HCT116 (cell line): ENCODE measurements at regions not wholly inside any gene's neighbourhood (a gene's known extent, or its start where the extent isn't known, plus 50 kb on each side); places are given as distances from the start of the nearest gene placed in this dataset.
"Not testable (repeated sequence)": the region's sequence is repeated elsewhere in the genome, so short reads cannot be mapped to it uniquely, and the experiment has no call there.

Experiments used
- ATAC-seq: fragments of 200-7000 bp; cut with Tn5 transposase; 2 replicates; pipeline ENCODE4 v1.9.1; 2020; ENCODE audit warnings: mild to moderate bottlenecking, moderate library complexity
- BruUV-seq: library from RNA; stranded (reverse); fragments of 400-500 nt; replicated peaks from 2 replicates; lab custom pipeline; 2021; lab: Mats Ljungman, UMichigan
- CTCF ChIA-PET: fragments of 300-600 bp; sonication (Branson Sonifier 250); formaldehyde crosslinking; loops from one replicate; lab custom pipeline; 2021; ENCODE audit warnings: antibody characterized with exemption; lab: Charles Lee
- POLR2A ChIA-PET: fragments of 300-600, 350-600 bp; sonication (Branson Sonifier 250); formaldehyde crosslinking; loops from one replicate; lab custom pipeline; 2021; ENCODE audit warnings: antibody characterized with exemption; lab: Charles Lee
- RAD21 ChIA-PET, 2 experiments: fragments of 300-600 bp; sonication (Branson Sonifier 250); formaldehyde crosslinking; loops; one replicate each; lab custom pipeline; 2023; ENCODE audit warnings: low total read pairs in 2 of 2; ENCODE audit not compliant: uncharacterized antibody in 2 of 2, unreplicated experiment in 2 of 2, low non-redundant PET in 1 of 2; lab: Charles Lee
- DNase-seq: peaks from one replicate; pipeline ENCODE4 v3.0.0-alpha.2; 2010; ENCODE audit warnings: low read depth, low spot score
- H2AFZ ChIP-seq: fragments of 200-600 bp; shearing (Covaris generic), sonication (generic); 2 replicates; pipeline ENCODE4 v1.6.1; 2017; ENCODE audit warnings: low read depth, mixed run types, mixed read lengths, antibody characterized with exemption, low read length; ENCODE audit not compliant: poor library complexity, severe bottlenecking
- H3K27ac ChIP-seq: 2 replicates; pipeline ENCODE4 v1.5.1; 2012; ENCODE audit warnings: low read depth, low read length
- H3K27me3 ChIP-seq: fragments of 200-600 bp; sonication (generic); 2 replicates; pipeline ENCODE4 v1.6.1; 2016; ENCODE audit warnings: mixed run types, low read length, mixed read lengths; ENCODE audit not compliant: insufficient read depth
- H3K36me3 ChIP-seq, 2 experiments: fragments of 200-500 bp in 1 of 2; fragments of 200-600 bp in 1 of 2; sonication (Bioruptor generic) in 1 of 2; sonication (generic) in 1 of 2; 2 replicates each; pipeline versions ENCODE4 v1.5.1 to v1.6.1; 2014 to 2016; ENCODE audit warnings: low read length in 2 of 2, inconsistent platforms in 1 of 2, mixed read lengths in 1 of 2, mixed run types in 1 of 2; ENCODE audit not compliant: insufficient read depth in 2 of 2, control insufficient read depth in 1 of 2
- H3K4me1 ChIP-seq, 2 experiments: fragments of 200-600 bp in 1 of 2; sonication (generic) in 1 of 2; 2 replicates each; pipeline versions ENCODE4 v1.5.1 to v1.6.1; 2012 to 2017; ENCODE audit warnings: low read length in 2 of 2, inconsistent platforms in 1 of 2, mild to moderate bottlenecking in 1 of 2, mixed read lengths in 1 of 2, mixed run types in 1 of 2, moderate library complexity in 1 of 2; ENCODE audit not compliant: insufficient read depth in 2 of 2, control insufficient read depth in 1 of 2
- H3K4me2 ChIP-seq: fragments of 200-600 bp; sonication (generic); 2 replicates; pipeline ENCODE4 v1.6.1; 2017; ENCODE audit warnings: mixed run types, low read length, mixed read lengths
- H3K4me3 ChIP-seq, 2 experiments: fragments of 200-600 bp in 1 of 2; sonication (generic) in 1 of 2; replicated peaks in 1 of 2; 2 replicates each; pipeline ENCODE4 v1.5.1; 2011 to 2016; ENCODE audit warnings: low read length in 2 of 2, control low read depth in 1 of 2, low read depth in 1 of 2, mild to moderate bottlenecking in 1 of 2, mixed read lengths in 1 of 2, mixed run types in 1 of 2
- H3K79me2 ChIP-seq: fragments of 200-600 bp; sonication (generic); 2 replicates; pipeline ENCODE4 v1.6.1; 2017; ENCODE audit warnings: mild to moderate bottlenecking, mixed run types, low read length, moderate library complexity, mixed read lengths; ENCODE audit not compliant: insufficient read depth
- H3K9ac ChIP-seq: fragments of 200-600 bp; sonication (generic); 2 replicates; pipeline ENCODE4 v1.6.1; 2016; ENCODE audit warnings: low read length, mixed read lengths
- H3K9me2 ChIP-seq: fragments of 200-600 bp; sonication (generic), shearing (Covaris generic); 2 replicates; pipeline ENCODE4 v1.6.1; 2017; ENCODE audit warnings: mixed run types, mild to moderate bottlenecking, moderate library complexity; ENCODE audit not compliant: insufficient read depth
- H3K9me3 ChIP-seq, 2 experiments: fragments of 200-500 bp in 1 of 2; fragments of 200-600 bp in 1 of 2; sonication (Bioruptor generic) in 1 of 2; sonication (generic) in 1 of 2; 2 replicates each; pipeline ENCODE4 v1.6.1; 2014 to 2017; ENCODE audit warnings: low read length in 2 of 2, mixed read lengths in 2 of 2, inconsistent platforms in 1 of 2, low read depth in 1 of 2, mild to moderate bottlenecking in 1 of 2, mixed run types in 1 of 2, moderate library complexity in 1 of 2; ENCODE audit not compliant: control insufficient read depth in 1 of 2, insufficient read depth in 1 of 2
- H4K20me1 ChIP-seq: fragments of 200-600 bp; sonication (generic), shearing (Covaris generic); 2 replicates; pipeline ENCODE4 v1.6.1; 2017; ENCODE audit warnings: mixed run types, mild to moderate bottlenecking, moderate library complexity; ENCODE audit not compliant: insufficient read depth
- CBX3 ChIP-seq: IDR thresholded peaks from 2 replicates; pipeline ENCODE4 v1.6.1; 2012; ENCODE audit warnings: low read depth
- CEBPB ChIP-seq: IDR thresholded peaks from 2 replicates; pipeline ENCODE4 v1.6.1; 2012; ENCODE audit warnings: low read depth
- EGR1 ChIP-seq: IDR thresholded peaks from 2 replicates; pipeline ENCODE4 v1.6.1; 2012; ENCODE audit warnings: low read depth
- ELF1 ChIP-seq: IDR thresholded peaks from 2 replicates; pipeline ENCODE4 v1.6.1; 2012; ENCODE audit warnings: low read depth, borderline replicate concordance
- EZH2phosphoT487 ChIP-seq: fragments of 200-600 bp; IDR thresholded peaks from 2 replicates; pipeline ENCODE4 v1.6.1; 2018; ENCODE audit warnings: antibody characterized with exemption, borderline replicate concordance
- FOSL1 ChIP-seq: IDR thresholded peaks from 2 replicates; pipeline ENCODE4 v1.6.1; 2012; ENCODE audit warnings: low read depth
- JUND ChIP-seq: IDR thresholded peaks from 2 replicates; pipeline ENCODE4 v1.6.1; 2012
- POLR2A ChIP-seq: IDR thresholded peaks from 2 replicates; pipeline ENCODE4 v1.7.0; 2011; ENCODE audit warnings: borderline replicate concordance; ENCODE audit not compliant: insufficient read depth, insufficient read length; ENCODE audit errors: extremely low read depth
- POLR2AphosphoS5 ChIP-seq: IDR thresholded peaks from 2 replicates; pipeline ENCODE4 v1.6.1; 2011; ENCODE audit warnings: mild to moderate bottlenecking, low read depth, low read length, moderate library complexity
- SIN3A ChIP-seq: IDR thresholded peaks from 2 replicates; pipeline ENCODE4 v1.6.1; 2012; ENCODE audit warnings: low read depth
- SP1 ChIP-seq: IDR thresholded peaks from 2 replicates; pipeline ENCODE4 v1.6.1; 2012; ENCODE audit warnings: low read depth
- SRF ChIP-seq: IDR thresholded peaks from 2 replicates; pipeline ENCODE4 v1.6.1; 2012; ENCODE audit warnings: low read depth
- TCF7L2 ChIP-seq: IDR thresholded peaks from 2 replicates; pipeline ENCODE4 v1.7.0; 2011; ENCODE audit warnings: borderline replicate concordance, inconsistent platforms; ENCODE audit not compliant: insufficient read depth, insufficient read length; ENCODE audit errors: extremely low read depth
- YY1 ChIP-seq: IDR thresholded peaks from 2 replicates; pipeline ENCODE4 v1.6.1; 2011; ENCODE audit warnings: low read length, low read depth, moderate library complexity, mild to moderate bottlenecking; ENCODE audit not compliant: insufficient replicate concordance; ENCODE audit errors: extremely low read depth
- ZFX ChIP-seq: fragments of 450-650 bp; IDR thresholded peaks from 2 replicates; pipeline ENCODE4 v1.6.1; 2017
- ZNF274 ChIP-seq: fragments of 200-500 bp; sonication (Bioruptor generic); IDR thresholded peaks from 2 replicates; pipeline ENCODE4 v1.6.1; 2014; ENCODE audit warnings: mild to moderate bottlenecking, low read depth, low read length, inconsistent platforms
- intact Hi-C: fragments of 100-400 bp; cut with micrococcal nuclease; formaldehyde crosslinking; loops from 2 replicates; pipeline ENCODE4 v1.10.0; 2022
- TF ChIP-seq, protein P1 (sequence below): IDR thresholded peaks from 2 replicates; pipeline ENCODE4 v1.6.1; 2011; ENCODE audit warnings: mild to moderate bottlenecking, low read length, moderate library complexity; ENCODE audit not compliant: insufficient replicate concordance; ENCODE audit errors: extremely low read depth
- TF ChIP-seq, protein P2 (sequence below), 3 experiments: fragments of 200-600 bp in 1 of 3; sonication (generic) in 1 of 3; IDR thresholded peaks in 2 of 3; conservative IDR thresholded peaks in 1 of 3; 2 replicates each; pipeline ENCODE4 v1.5.1; 2012 to 2017; ENCODE audit warnings: low read depth in 2 of 3, low read length in 2 of 3, antibody characterized with exemption in 1 of 3, borderline replicate concordance in 1 of 3, control low read depth in 1 of 3, mild to moderate bottlenecking in 1 of 3, mixed read lengths in 1 of 3, mixed run types in 1 of 3, moderate library complexity in 1 of 3; ENCODE audit not compliant: insufficient read depth in 1 of 3
- TF ChIP-seq, protein P3 (sequence below): IDR thresholded peaks from 2 replicates; pipeline ENCODE4 v1.6.1; 2012

DNA sequence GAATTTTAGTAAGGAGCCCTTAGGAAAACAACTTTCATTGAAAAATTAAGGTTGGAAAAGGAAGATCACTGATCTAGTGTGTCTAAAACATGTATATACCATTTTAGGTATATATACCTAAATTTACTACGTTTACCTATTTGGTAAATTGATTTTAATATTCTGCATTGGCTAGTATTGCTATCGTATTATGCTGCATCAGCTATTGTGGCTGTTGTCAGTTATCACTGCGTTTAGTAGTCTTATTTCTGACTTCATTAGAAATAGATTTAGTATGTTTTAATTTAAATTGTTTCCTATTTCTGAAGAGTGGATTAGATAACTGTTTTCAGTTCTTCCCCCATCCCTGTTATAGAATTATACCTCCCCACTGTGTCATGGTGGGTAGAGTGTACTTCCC, 101.7 kb upstream of the ARG1 start:
- Histone ChIP-seq H3K27me3 (no peaks in the 10 kb centered on the region), H3K4me3 (no peak overlapping the region), H3K36me3 (no peaks in the 10 kb centered on the region), H3K4me1 (no peaks in the 10 kb centered on the region), H4K20me1 (no peaks in the 10 kb centered on the region), H3K9me2 (no peaks in the 10 kb centered on the region), H3K4me2 (no peak overlapping the region), H3K27ac (no peak overlapping the region), H3K9ac (no peak overlapping the region), H2AFZ (no peak overlapping the region), H3K9me3 (peaks cover 0 to 8% of the 10 kb centered on the region in 2 experiments; a peak in 1 of 4 replicates), H3K79me2 (no peaks in the 10 kb centered on the region)
- POLR2A ChIA-PET, result no interaction called here
- DNase-seq (no peak), ATAC-seq (no peak)
- no peak for TF ChIP-seq ELF1
- no peak for TF ChIP-seq JUND
- no peak for TF ChIP-seq EZH2phosphoT487
- no peak for TF ChIP-seq CEBPB
- TF ChIP-seq CBX3, result no peak
- TF ChIP-seq POLR2AphosphoS5, result no peak
- TF ChIP-seq, protein P1, sequence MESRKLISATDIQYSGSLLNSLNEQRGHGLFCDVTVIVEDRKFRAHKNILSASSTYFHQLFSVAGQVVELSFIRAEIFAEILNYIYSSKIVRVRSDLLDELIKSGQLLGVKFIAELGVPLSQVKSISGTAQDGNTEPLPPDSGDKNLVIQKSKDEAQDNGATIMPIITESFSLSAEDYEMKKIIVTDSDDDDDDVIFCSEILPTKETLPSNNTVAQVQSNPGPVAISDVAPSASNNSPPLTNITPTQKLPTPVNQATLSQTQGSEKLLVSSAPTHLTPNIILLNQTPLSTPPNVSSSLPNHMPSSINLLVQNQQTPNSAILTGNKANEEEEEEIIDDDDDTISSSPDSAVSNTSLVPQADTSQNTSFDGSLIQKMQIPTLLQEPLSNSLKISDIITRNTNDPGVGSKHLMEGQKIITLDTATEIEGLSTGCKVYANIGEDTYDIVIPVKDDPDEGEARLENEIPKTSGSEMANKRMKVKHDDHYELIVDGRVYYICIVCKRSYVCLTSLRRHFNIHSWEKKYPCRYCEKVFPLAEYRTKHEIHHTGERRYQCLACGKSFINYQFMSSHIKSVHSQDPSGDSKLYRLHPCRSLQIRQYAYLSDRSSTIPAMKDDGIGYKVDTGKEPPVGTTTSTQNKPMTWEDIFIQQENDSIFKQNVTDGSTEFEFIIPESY, result no peak
- TF ChIP-seq, protein P2, sequence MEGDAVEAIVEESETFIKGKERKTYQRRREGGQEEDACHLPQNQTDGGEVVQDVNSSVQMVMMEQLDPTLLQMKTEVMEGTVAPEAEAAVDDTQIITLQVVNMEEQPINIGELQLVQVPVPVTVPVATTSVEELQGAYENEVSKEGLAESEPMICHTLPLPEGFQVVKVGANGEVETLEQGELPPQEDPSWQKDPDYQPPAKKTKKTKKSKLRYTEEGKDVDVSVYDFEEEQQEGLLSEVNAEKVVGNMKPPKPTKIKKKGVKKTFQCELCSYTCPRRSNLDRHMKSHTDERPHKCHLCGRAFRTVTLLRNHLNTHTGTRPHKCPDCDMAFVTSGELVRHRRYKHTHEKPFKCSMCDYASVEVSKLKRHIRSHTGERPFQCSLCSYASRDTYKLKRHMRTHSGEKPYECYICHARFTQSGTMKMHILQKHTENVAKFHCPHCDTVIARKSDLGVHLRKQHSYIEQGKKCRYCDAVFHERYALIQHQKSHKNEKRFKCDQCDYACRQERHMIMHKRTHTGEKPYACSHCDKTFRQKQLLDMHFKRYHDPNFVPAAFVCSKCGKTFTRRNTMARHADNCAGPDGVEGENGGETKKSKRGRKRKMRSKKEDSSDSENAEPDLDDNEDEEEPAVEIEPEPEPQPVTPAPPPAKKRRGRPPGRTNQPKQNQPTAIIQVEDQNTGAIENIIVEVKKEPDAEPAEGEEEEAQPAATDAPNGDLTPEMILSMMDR (IDR thresholded peaks at IDR 0.05 in 2 of 3, conservative IDR thresholded peaks at IDR 0.05 in 1 of 3; ENCODE audit: borderline replicate concordance in 1 of 3, insufficient read depth in 1 of 3, low read depth in 2 of 3, low read length in 2 of 3), result no peak
- TF ChIP-seq YY1, result no peak
- no peak for TF ChIP-seq SIN3A
- TF ChIP-seq ZFX, result no peak
- TF ChIP-seq SP1, result no peak
- no peak for TF ChIP-seq SRF
- no peak for TF ChIP-seq EGR1
- TF ChIP-seq ZNF274, result no peak
- no peak for TF ChIP-seq FOSL1
- no peak for TF ChIP-seq TCF7L2
- TF ChIP-seq POLR2A, result no peak
- TF ChIP-seq, protein P3, sequence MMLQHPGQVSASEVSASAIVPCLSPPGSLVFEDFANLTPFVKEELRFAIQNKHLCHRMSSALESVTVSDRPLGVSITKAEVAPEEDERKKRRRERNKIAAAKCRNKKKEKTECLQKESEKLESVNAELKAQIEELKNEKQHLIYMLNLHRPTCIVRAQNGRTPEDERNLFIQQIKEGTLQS, result no peak
- CTCF ChIA-PET, result interaction anchor here (1.1 kb wide), 1 partner anchor 12 kb away, joined by 4 read pairs; no protein-coding TSS in a partner anchor
- intact Hi-C loops, result no loop called here
- RAD21 ChIA-PET, result no interaction called here
- BruUV-seq, result no TSS peak

DNA sequence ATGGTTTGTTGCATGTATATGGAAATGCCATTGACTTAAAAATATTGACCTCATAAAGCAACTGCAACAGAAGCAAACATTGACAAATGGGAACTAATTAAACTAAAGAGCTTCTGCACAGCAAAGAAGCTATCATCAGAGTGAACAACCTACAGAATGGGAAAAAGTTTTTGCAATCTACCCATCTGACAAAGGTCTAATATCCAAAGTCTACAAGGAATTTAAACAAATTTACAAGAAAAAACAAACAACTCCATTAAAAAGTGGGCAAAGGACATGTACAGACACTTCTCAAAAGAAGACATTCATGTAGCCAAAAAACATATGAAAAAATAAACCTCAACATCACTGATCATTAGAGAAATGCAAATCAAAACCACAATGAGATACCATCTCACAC, 99.7 kb upstream of the ARG1 start:
- H3K27me3 ChIP-seq, H3K9me2 ChIP-seq, POLR2A ChIA-PET, DNase-seq, intact Hi-C loops, CTCF ChIA-PET, ATAC-seq, H3K4me1 ChIP-seq, H3K27ac ChIP-seq, H3K79me2 ChIP-seq, RAD21 ChIA-PET, BruUV-seq, H4K20me1 ChIP-seq, H3K9ac ChIP-seq, H2AFZ ChIP-seq, H3K4me3 ChIP-seq, H3K4me2 ChIP-seq, H3K9me3 ChIP-seq, H3K36me3 ChIP-seq: not testable (repeated sequence)
